K562 (cell line): ENCODE measurements at regions not wholly inside any gene's neighbourhood (a gene's known extent, or its start where the extent isn't known, plus 50 kb on each side); places are given as distances from the start of the nearest gene placed in this dataset.

Source experiments
- ATAC-seq: fragments of 200-7000 bp; cut with Tn5 transposase; 3 replicates; pipeline ENCODE4 v1.9.1; 2020; ENCODE audit warnings: moderate library complexity
- BruUV-seq: library from RNA; stranded (reverse); fragments of 400-500 nt; replicated peaks from 2 replicates; lab custom pipeline; 2021; lab: Mats Ljungman, UMichigan
- CTCF ChIA-PET: fragments of 300-600 bp; formaldehyde crosslinking; extraction: SDS; loops from one replicate; lab custom pipeline; 2021; ENCODE audit warnings: low intra/inter-chr PET ratio; lab: Yijun Ruan, JAX
- POLR2A ChIA-PET: fragments of 300-600, 350-650 bp; sonication (Branson Sonifier 250); formaldehyde crosslinking; extraction: SDS; loops from one replicate; lab custom pipeline; 2021; ENCODE audit warnings: antibody characterized with exemption, inconsistent platforms; lab: Yijun Ruan, JAX
- DNase-seq, 4 experiments: peaks; one replicate each; pipeline versions ENCODE4 v3.0.0 to v3.0.0-alpha.2; 2011 to 2018; ENCODE audit warnings: low spot score in 3 of 4, mixed read lengths in 3 of 4; ENCODE audit errors: extremely low read depth in 1 of 4
- FAIRE-seq: peaks from 2 replicates; lab custom pipeline; 2011; peaks lifted over from hg19 to GRCh38; lab: Jason Lieb, UNC
- H2AFZ ChIP-seq: 2 replicates; pipeline ENCODE4 v1.6.0; 2011; ENCODE audit warnings: low read depth, low read length, control low read depth, inconsistent platforms
- H3K27ac ChIP-seq: fragments of 200-600 bp; 3 replicates; pipeline ENCODE4 v1.8.0; 2011; ENCODE audit warnings: low read depth, mild to moderate bottlenecking, control low read depth, inconsistent platforms, low read length, moderate library complexity, mixed read lengths; ENCODE audit errors: extremely low read depth
- H3K27me3 ChIP-seq, 2 experiments: fragments of 300-600 bp in 1 of 2; 2 replicates in 1 of 2; 3 replicates in 1 of 2; pipeline versions ENCODE4 v1.6.0 to v1.8.0; 2011; ENCODE audit warnings: inconsistent platforms in 2 of 2, low read length in 2 of 2, mild to moderate bottlenecking in 1 of 2, mixed read lengths in 1 of 2, moderate library complexity in 1 of 2; ENCODE audit not compliant: control insufficient read depth in 2 of 2, insufficient read depth in 2 of 2
- H3K36me3 ChIP-seq: fragments of 300-600 bp; 3 replicates; pipeline ENCODE4 v1.8.0; 2011; ENCODE audit warnings: mild to moderate bottlenecking, low read length, inconsistent platforms; ENCODE audit not compliant: control insufficient read depth, insufficient read depth
- H3K4me1 ChIP-seq, 2 experiments: fragments of 200-600 bp in 1 of 2; replicated peaks in 1 of 2; 2 replicates in 1 of 2; 3 replicates in 1 of 2; pipeline versions ENCODE4 v1.5.1 to v1.8.0; 2011; ENCODE audit warnings: inconsistent platforms in 2 of 2, low read length in 2 of 2, mild to moderate bottlenecking in 1 of 2, mixed read lengths in 1 of 2, moderate library complexity in 1 of 2; ENCODE audit not compliant: control insufficient read depth in 2 of 2, insufficient read depth in 2 of 2
- H3K4me2 ChIP-seq: 2 replicates; pipeline ENCODE4 v1.6.1; 2011; ENCODE audit warnings: low read length, control low read depth, inconsistent platforms, mixed read lengths; ENCODE audit not compliant: insufficient read depth
- H3K4me3 ChIP-seq: fragments of 200-600 bp; sonication (generic), shearing (Covaris generic); 2 replicates; pipeline ENCODE4 v1.5.1; 2016; ENCODE audit warnings: control low read depth, inconsistent platforms
- H3K79me2 ChIP-seq: fragments of 200-600 bp; 3 replicates; pipeline ENCODE4 v1.8.0; 2011; ENCODE audit warnings: low read length, inconsistent platforms; ENCODE audit not compliant: control insufficient read depth, insufficient read depth
- H3K9ac ChIP-seq, 2 experiments: 2 replicates each; pipeline versions ENCODE4 v1.6.0 to v1.6.1; 2011; ENCODE audit warnings: low read depth in 2 of 2, low read length in 2 of 2, control low read depth in 1 of 2, inconsistent platforms in 1 of 2, mild to moderate bottlenecking in 1 of 2, mixed read lengths in 1 of 2; ENCODE audit not compliant: insufficient read depth in 1 of 2
- H3K9me1 ChIP-seq: one replicate; pipeline ENCODE4 v1.6.0; 2011; ENCODE audit warnings: inconsistent platforms, mild to moderate bottlenecking, low read length, moderate library complexity; ENCODE audit not compliant: control insufficient read depth, insufficient read depth
- H3K9me3 ChIP-seq: replicated peaks from 2 replicates; pipeline ENCODE4 v1.5.1; 2011; ENCODE audit warnings: low read depth, low read length, inconsistent platforms; ENCODE audit not compliant: control insufficient read depth, insufficient read depth
- H4K20me1 ChIP-seq: replicated peaks from 2 replicates; pipeline ENCODE4 v1.6.1; 2011; ENCODE audit warnings: low read length, inconsistent platforms, mixed read lengths; ENCODE audit not compliant: control insufficient read depth, insufficient read depth
- BCOR ChIP-seq: fragments of 450-650 bp; IDR thresholded peaks from 2 replicates; pipeline ENCODE4 v1.6.1; 2016
- HOMEZ ChIP-seq: fragments of 250-450 bp; sonication (Bioruptor Pico); IDR thresholded peaks from 2 replicates; pipeline ENCODE4 v1.4.0; 2020; ENCODE audit warnings: mild to moderate bottlenecking, moderate library complexity
- NEUROD1 ChIP-seq: fragments of 150-350 bp; IDR thresholded peaks from 2 replicates; pipeline ENCODE4 v1.6.1; 2014; ENCODE audit warnings: borderline replicate concordance, low read length, low read depth; ENCODE audit not compliant: partially characterized antibody
- NONO ChIP-seq, 2 experiments: fragments of 200-400 bp in 1 of 2; fragments of 450-650 bp in 1 of 2; formaldehyde crosslinking in 1 of 2; IDR thresholded peaks; 2 replicates each; pipeline ENCODE4 v1.6.1; 2017; ENCODE audit warnings: low read depth in 2 of 2, mild to moderate bottlenecking in 2 of 2, moderate library complexity in 2 of 2, low read length in 1 of 2
- SOX6 ChIP-seq: fragments of 450-650 bp; IDR thresholded peaks from 2 replicates; pipeline ENCODE4 v1.6.1; 2014; ENCODE audit warnings: mild to moderate bottlenecking
- XRCC3 ChIP-seq: fragments of 450-650 bp; IDR thresholded peaks from 2 replicates; pipeline ENCODE4 v1.6.1; 2017; ENCODE audit warnings: mild to moderate bottlenecking, moderate library complexity
- ZNF41 ChIP-seq: fragments of 250-450 bp; sonication (Bioruptor Pico); conservative IDR thresholded peaks from 2 replicates; pipeline ENCODE4 v1.4.0; 2020; ENCODE audit warnings: mild to moderate bottlenecking
- WGBS: fragments of 100-300 bp; shearing (Covaris generic); methylation state at CpG from one replicate; pipeline ENCODE4 v1.1.6; 2016; ENCODE audit warnings: low coverage, mixed read lengths; ENCODE audit not compliant: insufficient coverage; ENCODE audit errors: missing lambda C conversion rate; 5-methylcytosine and 5-hydroxymethylcytosine counted together
- in situ Hi-C: fragments of 300-500 bp; cut with MboI; formaldehyde crosslinking; loops from 4 replicates; pipeline ENCODE4 v1.15.0; 2018; ENCODE audit warnings: inconsistent platforms, mixed read lengths
- intact Hi-C: fragments of 100-400 bp; cut with micrococcal nuclease; formaldehyde crosslinking; loops from 2 replicates; pipeline ENCODE4 v1.14.2; 2022
- TF ChIP-seq, protein P1 (sequence below): fragments of 450-650 bp; formaldehyde crosslinking; IDR thresholded peaks from 2 replicates; pipeline ENCODE4 v1.4.0; 2020; ENCODE audit warnings: mild to moderate bottlenecking
- TF ChIP-seq, protein P2 (sequence below): fragments of 250-450 bp; sonication (Bioruptor Pico); IDR thresholded peaks from 2 replicates; pipeline ENCODE4 v1.8.0; 2022; ENCODE audit warnings: moderate library complexity, mild to moderate bottlenecking, inconsistent platforms

DNA sequence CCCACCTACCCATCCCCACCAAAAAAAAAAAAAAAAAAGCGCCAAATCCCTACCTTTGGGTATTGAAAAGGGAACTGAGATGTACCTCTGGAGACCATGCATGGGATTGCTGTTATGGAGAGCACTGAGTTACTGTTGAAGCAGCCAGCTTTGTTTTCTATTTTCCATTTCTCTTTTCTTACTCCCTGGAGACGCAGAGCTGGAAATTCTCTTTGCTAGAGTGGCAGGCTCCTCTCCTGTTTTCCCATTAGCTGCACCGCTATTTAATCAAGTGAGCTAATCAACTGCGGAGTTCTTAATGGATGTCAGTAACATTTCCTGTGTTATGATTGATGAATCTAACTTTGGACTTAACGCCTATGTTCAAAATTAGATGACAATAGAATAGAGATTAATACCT, 136.1 kb upstream of the LMCD1 start:
- in situ Hi-C loops: no loop called here
- ChIA-PET CTCF (no interaction called here), POLR2A (interaction anchor here (0.7 kb wide), 1 partner anchor 32 kb away, joined by 3 read pairs; no protein-coding TSS in a partner anchor)
- FAIRE-seq (no peak), DNase-seq (no peak)
- Histone ChIP-seq H3K79me2 (no peaks in the 10 kb centered on the region), H3K4me3 (no peak overlapping the region), H3K27ac (no peak overlapping the region), H3K9me1 (no peaks in the 10 kb centered on the region), H3K4me2 (no peak overlapping the region)
- intact Hi-C loops: no loop called here
- 3% methylated on average over 4 of the region's 5 CpGs for WGBS
- TF ChIP-seq HOMEZ (no peak), NONO (IDR thresholded peaks at IDR 0.05; ENCODE audit: low read depth in 2 of 2, low read length in 1 of 2) (no peak), BCOR (no peak), ZNF41 (CRISPR knock-in tag) (no peak), XRCC3 (no peak), SOX6 (no peak), NEUROD1 (no peak)
- TF ChIP-seq, protein P1, sequence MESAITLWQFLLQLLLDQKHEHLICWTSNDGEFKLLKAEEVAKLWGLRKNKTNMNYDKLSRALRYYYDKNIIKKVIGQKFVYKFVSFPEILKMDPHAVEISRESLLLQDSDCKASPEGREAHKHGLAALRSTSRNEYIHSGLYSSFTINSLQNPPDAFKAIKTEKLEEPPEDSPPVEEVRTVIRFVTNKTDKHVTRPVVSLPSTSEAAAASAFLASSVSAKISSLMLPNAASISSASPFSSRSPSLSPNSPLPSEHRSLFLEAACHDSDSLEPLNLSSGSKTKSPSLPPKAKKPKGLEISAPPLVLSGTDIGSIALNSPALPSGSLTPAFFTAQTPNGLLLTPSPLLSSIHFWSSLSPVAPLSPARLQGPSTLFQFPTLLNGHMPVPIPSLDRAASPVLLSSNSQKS: no peak
- TF ChIP-seq, protein P2, sequence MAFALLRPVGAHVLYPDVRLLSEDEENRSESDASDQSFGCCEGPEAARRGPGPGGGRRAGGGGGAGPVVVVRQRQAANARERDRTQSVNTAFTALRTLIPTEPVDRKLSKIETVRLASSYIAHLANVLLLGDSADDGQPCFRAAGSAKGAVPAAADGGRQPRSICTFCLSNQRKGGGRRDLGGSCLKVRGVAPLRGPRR (CRISPR knock-in tag): no peak
- TF ChIP-seq, all 486 proteins: peak for 0
- no peaks in the 10 kb centered on the region for H3K9me3 ChIP-seq
- BruUV-seq: no TSS peak
- H3K9ac ChIP-seq: no peak overlapping the region
- ATAC-seq: no peak
- H3K36me3 ChIP-seq: no peaks in the 10 kb centered on the region
- no peaks in the 10 kb centered on the region for H4K20me1 ChIP-seq
- no peak overlapping the region for H2AFZ ChIP-seq
- H3K27me3 ChIP-seq: no peaks in the 10 kb centered on the region
- no peaks in the 10 kb centered on the region for H3K4me1 ChIP-seq
